HG03575 (cell line): ENCODE measurements at regions not wholly inside any gene's neighbourhood (a gene's known extent, or its start where the extent isn't known, plus 50 kb on each side); places are given as distances from the start of the nearest gene placed in this dataset.

Experiments used
- ATAC-seq: cut with Tn5 transposase; IDR thresholded peaks from one replicate; pipeline ENCODE4 v1.9.1; 2021; ENCODE audit not compliant: unreplicated experiment, insufficient number of reproducible peaks, low FRiP score; ENCODE audit errors: extremely low read depth

GRCh38 chr19:28218728-28219127 is 994.2 kb downstream of the UQCRFS1 start:
- ATAC-seq: no peak

DNA sequence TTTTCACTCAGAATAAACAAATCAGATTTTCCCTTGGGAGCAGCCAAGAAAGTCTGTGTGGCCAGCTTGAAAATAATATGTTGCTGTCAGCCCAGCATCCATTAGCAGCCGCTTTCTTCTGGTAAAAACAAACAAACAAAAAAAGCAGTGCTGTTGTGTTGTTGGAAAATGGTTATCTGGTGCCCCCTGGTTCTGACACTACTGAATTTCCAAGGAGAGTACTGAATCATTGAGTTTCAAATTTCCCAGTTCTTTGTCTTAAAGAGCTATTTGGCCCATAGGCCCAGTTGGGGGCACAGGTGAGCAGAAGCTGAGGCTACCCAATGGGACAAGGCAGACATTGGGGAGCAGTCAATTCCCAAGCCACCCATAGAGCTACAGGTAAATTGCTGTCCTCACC is 995.9 kb downstream of the UQCRFS1 start:
- ATAC-seq: no peak

DNA sequence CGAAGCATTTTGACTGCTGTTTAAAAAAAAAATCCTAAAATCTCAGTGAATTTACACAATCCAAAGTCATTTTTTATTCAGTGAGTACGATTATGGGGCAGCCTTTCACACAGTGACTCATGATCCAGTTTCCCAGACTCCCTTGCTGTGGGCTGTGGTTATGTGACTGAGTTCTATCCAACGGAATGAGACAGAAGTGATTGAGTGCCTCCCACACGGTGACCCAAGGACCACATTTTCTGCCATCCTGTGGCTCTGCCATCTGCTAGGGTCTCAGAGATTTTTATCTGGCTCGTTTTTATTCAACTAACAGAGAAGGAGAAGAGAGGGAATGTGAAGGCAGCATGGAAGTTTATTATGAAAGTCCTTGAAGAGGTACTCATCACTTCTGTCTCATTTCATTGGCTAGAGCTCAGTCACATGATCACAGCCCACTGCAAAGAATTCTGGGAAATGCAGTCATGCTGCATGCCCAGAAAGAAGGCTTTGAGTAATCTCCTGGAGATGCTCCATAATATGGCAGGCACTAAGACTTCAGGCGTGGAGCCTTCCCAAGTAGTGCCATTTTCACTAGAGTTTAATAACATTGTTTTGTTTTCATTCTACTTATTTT is 999.4 kb downstream of the UQCRFS1 start:
- no peak for ATAC-seq

GRCh38 chr19:28210886-28211285 is 1002.1 kb downstream of the UQCRFS1 start:
- no peak for ATAC-seq

- no peak for ATAC-seq
These were observed 1004.2 kb downstream of the UQCRFS1 start for GRCh38 chr19:28208745-28209144.

DNA sequence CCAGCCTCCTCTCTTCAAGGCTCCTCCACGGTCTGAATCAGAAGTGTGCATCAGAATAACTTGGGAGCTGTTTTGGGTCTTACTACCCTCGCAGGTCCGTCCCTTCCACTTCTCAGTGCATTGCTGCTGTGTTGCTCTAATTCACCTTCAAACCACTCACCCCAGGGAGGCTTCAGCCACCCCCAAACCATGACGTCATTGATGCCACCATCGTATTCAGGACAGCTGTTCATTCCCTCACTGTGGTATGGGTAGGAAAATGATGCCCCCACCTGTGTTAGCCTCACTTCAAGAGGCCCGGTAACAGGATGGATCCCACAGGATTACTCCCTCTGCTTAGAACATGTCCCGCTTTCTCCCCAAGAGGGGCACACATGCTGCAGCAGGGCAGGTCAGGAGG is 1005.7 kb downstream of the UQCRFS1 start:
- ATAC-seq: no peak

GRCh38 chr19:28201462-28201943 is 1011.4 kb downstream of the UQCRFS1 start:
- ATAC-seq: no peak

DNA sequence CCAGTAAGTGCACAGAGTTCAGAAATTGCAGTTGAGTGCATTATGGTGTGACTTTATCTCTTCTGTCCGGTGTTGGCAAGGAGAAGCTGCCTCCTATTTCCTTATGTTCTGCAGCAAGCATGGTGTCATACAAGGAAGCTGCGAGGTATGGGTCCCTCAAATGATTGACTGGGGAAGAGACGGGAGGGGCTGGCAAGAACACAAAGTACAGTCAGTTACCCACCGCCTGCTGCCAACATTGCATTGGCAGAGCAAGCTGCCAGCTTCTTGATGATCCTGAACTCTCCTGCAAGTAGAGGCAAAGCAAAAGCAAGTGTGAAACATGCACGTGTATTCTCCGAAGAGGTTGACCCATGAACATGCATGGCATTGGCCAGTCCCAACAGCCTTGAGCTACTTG is 1013.6 kb downstream of the UQCRFS1 start:
- ATAC-seq: no peak

DNA sequence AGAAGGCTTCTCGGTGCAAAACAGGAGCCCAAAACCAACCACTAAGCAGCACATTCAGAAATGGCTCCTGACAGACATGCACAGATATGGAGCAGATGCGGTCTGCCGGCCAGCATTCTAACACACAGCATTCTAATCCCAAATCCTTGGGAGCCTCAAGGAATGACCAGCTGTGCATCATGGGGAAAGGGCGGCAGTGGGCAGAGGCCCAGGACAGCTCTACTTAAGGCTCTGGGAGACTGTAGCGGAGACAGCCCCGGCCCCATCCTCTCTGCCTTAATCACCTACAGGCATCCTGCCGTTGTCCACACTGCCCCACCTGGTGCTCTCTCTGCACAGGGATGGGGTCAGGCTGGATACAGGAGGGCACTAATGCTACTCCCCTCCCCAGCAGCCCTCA is 1016.0 kb downstream of the UQCRFS1 start:
- ATAC-seq: no peak

- no peak for ATAC-seq
These were observed 1016.9 kb downstream of the UQCRFS1 start for GRCh38 chr19:28196101-28196500.

DNA sequence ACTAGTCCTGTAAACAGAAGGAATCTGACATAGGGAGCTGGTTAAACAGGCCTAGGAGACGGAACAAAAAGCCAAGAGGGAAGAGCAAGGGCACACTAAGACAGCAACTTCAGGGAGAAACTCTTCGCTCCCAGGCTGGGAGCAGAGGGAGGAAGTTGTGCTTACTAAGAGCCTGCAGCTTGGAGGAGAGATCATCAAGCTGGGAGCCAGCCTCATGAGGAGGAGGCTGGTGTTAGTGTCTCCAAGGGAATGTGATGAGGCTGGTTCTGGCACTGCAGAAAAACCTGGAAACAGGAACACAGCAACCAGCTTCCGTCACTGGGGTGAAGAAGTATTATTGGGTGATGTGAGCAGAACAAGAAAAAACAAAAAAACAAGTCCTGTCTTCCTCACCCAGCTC is 1027.3 kb downstream of the UQCRFS1 start:
- no peak for ATAC-seq

DNA sequence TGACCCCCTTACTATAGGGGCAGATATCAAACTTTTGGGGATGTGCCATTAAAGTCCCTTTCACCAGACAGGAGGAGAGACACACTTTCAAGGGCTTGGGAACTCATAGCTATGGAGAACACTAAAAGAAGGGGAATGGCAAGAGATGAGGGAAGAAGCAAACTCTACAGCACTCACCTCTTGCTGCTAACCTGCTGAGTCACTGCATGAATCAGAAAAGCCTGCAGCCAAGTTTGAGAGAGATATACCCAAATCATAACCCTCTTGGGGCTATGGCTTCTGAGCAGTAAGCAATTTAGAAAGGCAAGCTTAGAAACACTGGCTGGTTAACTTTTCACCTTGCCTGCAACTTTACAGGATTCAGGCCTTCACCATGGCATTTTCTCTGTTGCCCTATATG is 1028.0 kb downstream of the UQCRFS1 start:
- ATAC-seq: no peak

DNA sequence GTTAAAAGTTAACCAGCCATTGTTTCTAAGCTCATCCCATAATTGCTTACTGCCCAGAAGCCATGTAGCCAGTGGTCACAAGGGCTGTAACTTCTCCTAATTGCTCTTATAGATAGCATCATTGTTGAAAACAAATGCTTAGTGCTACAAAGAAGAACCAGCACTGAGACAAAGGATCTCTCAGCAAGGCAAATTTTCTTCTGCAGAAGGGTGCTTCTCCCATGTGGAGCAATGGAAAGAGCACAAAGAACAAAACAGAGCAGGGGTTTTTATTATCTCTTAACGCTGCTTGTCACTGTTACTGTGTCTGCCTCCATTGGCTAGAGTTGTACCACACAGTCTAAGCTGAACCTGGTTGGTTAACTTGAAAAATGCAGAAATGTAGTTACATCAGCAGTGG is 1036.8 kb downstream of the UQCRFS1 start:
- ATAC-seq: no peak

DNA sequence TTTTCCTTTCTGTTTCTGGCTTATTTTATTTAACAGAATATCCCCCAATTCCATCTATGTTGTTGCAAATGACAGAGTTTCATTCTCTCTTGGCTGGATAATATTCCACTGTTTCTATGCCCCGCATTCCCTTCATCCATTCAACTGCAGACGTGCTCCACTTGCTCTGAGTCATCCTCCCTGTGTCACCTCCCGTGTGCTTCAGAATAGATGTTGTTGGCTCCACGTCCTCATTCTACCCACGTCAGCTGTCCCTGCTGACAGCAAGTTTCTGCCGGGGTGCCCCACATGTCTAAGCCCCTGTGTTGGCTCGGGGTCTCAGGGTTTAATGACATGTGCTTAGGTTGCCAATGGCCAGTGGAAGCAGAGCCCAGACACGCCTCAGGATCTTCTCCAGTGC is 1041.0 kb downstream of the UQCRFS1 start:
- ATAC-seq: no peak

- ATAC-seq: no peak
These were observed 1042.9 kb downstream of the UQCRFS1 start for GRCh38 chr19:28170066-28170465.

GRCh38 chr19:28169168-28169887 is 1043.6 kb downstream of the UQCRFS1 start:
- ATAC-seq: no peak

- no peak for ATAC-seq
These were observed 1044.4 kb downstream of the UQCRFS1 start for GRCh38 chr19:28168557-28168956.

- ATAC-seq: no peak
These were observed 1046.9 kb downstream of the UQCRFS1 start for GRCh38 chr19:28166025-28166424.

DNA sequence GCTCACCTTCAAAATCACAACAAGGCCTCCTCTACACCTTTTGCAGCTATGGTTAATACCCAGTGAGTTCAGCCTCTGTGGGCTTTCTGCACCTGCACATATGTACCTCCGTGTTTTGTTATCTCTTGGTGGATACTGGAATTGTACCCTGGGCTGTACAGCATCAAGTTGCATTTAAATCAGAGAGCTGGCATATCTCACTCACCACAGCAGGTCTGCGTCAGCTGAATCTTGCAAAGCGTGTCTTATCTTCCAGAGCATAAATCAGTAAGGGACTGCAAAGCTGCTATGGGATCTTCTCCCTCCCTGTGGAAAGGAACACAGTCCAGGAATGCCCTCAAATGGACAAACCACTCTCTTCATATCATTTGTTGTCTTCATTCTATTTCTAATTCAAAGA is 1048.7 kb downstream of the UQCRFS1 start:
- no peak for ATAC-seq

- ATAC-seq: no peak
These were observed 1053.9 kb downstream of the UQCRFS1 start for GRCh38 chr19:28159065-28159464.

DNA sequence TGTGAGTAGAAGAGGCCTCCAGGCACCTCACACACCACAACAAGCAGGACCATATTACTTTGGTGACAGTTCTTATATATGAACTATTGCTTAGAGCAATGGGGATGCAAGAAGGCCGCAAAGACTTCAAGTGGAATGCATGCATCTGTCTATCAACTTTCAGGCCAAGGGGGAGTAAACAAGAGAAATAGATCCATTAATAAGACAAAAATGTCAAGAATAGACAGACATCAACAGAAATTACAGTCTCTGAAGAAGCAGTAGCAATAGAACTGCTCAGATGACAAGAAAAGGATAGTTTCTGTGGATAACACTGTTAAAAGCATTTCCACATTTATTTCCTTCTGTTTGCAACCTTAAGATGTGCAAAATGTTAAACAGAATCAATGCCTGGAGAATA is 1057.7 kb downstream of the UQCRFS1 start:
- no peak for ATAC-seq
